VCaP (cell line): ENCODE measurements at regions not wholly inside any gene's neighbourhood (a gene's known extent, or its start where the extent isn't known, plus 50 kb on each side); places are given as distances from the start of the nearest gene placed in this dataset.

ENCODE experiments used
- H3K27ac ChIP-seq: fragments of 450-650 bp; 2 replicates; pipeline ENCODE4 v1.5.1; 2017
- CTCF ChIP-seq: fragments of 450-650 bp; conservative IDR thresholded peaks from 2 replicates; pipeline ENCODE4 v1.5.1; 2017; ENCODE audit warnings: mild to moderate bottlenecking, moderate library complexity

GRCh38 chr10:9296190-9296589 lies 1241.7 kb downstream of the GATA3 start:
- TF ChIP-seq CTCF = no peak
- no peak overlapping the region for H3K27ac ChIP-seq

- H3K27ac ChIP-seq = no peak overlapping the region
- no peak for TF ChIP-seq CTCF
Observed at GRCh38 chr10:9297580-9297979, 1243.1 kb downstream of the GATA3 start.

GRCh38 chr10:9299966-9300365 lies 1245.5 kb downstream of the GATA3 start:
- H3K27ac ChIP-seq = no peak overlapping the region
- no peak for TF ChIP-seq CTCF

GRCh38 chr10:9301148-9301547 lies 1246.7 kb downstream of the GATA3 start:
- peak; percentile 70 for TF ChIP-seq CTCF
- no peak overlapping the region for H3K27ac ChIP-seq

- no peak for TF ChIP-seq CTCF
- H3K27ac ChIP-seq = no peak overlapping the region
Observed at GRCh38 chr10:9301554-9301953, 1247.1 kb downstream of the GATA3 start.

- no peak overlapping the region for H3K27ac ChIP-seq
- peak; percentile 66 for TF ChIP-seq CTCF
Observed at GRCh38 chr10:9302140-9302746, 1247.8 kb downstream of the GATA3 start.

- H3K27ac ChIP-seq = no peak overlapping the region
- peak; percentile 77 for TF ChIP-seq CTCF
Observed at GRCh38 chr10:9305018-9305655, 1250.6 kb downstream of the GATA3 start.
